COLO668 (cell line): ENCODE measurements at regions not wholly inside any gene's neighbourhood (a gene's known extent, or its start where the extent isn't known, plus 50 kb on each side); places are given as distances from the start of the nearest gene placed in this dataset.
"Not testable (repeated sequence)": the region's sequence is repeated elsewhere in the genome, so short reads cannot be mapped to it uniquely, and the experiment has no call there.

ENCODE experiments used
- DNase-seq: peaks from one replicate; lab custom pipeline; 2025; ENCODE audit not compliant: unreplicated experiment; lab: John Stamatoyannopoulos, UW

DNA sequence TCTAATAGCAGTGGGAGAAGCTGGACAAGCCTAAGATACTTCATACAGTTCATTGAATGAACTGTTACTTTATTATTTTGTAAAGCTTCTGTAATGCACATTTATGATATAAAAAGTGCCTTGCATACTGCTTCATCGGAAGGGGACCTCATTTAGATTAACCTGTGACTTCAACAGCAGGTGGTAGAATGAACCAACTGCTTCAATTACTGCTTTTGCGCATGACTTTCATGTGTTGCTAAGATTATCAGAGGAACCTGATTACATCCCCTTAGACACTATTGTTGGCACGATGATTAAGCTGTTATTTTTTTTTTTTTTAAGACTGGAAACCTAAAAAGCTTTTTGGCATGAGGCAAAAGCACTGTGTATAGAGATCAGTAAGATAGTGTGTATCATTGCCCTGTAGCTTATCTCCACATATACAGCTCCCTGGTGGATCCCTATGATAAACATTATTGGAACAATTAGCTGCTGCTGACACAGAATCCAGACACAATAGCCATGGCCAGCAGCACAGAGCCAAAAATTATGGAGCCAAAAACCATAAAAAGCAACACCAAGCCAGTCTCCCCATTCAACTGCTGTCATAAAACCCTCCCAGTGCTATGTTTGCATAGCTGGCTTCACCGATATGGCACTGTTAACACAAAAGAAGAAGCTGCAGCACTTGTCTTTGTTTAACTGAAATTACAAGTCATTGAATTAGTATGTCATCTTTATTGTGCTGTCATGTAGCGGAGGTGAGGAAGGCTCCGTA, 731.6 kb upstream of the MMS22L start:
- peak; percentile 53 for DNase-seq

- DNase-seq = no peak
Observed at GRCh38 chr6:98016565-98016964, 733.5 kb upstream of the MMS22L start.

- DNase-seq = no peak
Observed at GRCh38 chr6:98020222-98020621, 737.2 kb upstream of the MMS22L start.

DNA sequence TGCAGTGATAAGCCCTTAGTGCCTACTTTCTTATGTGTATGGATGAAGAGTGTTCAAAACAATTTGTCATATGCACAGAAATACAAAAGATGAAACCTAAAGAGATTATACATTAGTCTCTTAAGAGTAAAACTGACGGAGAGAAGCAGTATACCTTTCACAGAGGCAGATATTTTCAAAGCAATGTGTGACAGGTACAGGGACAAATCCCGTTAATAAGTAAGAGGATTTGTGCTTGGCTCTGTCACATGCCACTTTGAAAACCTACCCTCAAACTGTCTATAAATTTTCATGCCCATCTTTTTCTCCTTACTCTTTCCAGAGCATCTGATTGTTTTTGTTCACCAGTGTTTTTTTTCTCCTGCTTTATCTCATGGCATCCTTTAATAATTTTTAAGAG, 741.3 kb upstream of the MMS22L start:
- DNase-seq = no peak

GRCh38 chr6:98027898-98028297, 744.9 kb upstream of the MMS22L start:
- DNase-seq = no peak

GRCh38 chr6:98033617-98034016, 750.6 kb upstream of the MMS22L start:
- no peak for DNase-seq

GRCh38 chr6:98036344-98036923, 753.4 kb upstream of the MMS22L start:
- no peak for DNase-seq

DNA sequence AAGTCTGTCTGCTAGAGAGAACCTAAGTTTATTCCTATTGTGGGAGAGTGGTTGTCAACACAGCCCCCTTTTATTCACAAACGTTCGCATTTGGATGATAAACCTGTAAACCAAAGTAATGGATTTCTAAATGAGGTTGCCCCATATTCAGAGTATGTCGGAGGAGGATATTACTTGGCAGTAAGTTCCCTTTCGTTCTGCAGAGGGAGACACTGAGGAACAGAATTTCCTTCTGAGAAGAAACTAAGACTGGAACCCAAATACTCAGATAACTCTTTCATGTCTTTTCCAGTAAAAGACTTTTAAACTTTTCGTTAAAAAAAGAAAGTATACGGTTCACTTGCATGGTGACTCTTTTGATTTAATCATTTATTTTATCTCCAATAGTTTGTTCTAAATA, 754.6 kb upstream of the MMS22L start:
- DNase-seq = no peak

- no peak for DNase-seq
Observed at GRCh38 chr6:98039443-98039842, 756.4 kb upstream of the MMS22L start.

- DNase-seq = no peak
Observed at GRCh38 chr6:98039904-98040607, 757.0 kb upstream of the MMS22L start.

DNA sequence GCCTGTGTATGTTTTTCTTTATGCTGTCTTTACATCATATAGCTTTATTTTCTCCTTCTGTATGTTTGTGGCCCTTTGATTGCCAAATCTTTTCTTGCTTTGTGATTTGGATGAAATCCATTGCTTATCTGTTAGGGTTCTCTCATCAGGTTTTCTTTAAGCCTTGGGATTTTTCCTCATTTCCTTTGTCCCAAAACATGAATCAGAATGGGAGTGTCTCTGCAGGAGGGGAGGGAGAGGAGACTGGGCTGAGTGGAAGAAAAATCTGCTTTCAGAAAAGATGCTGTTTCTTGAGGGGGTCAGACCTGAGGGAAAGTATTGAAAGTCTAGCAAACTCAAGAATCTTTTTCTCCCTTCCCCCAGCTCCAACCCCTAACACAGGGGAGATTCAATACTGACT, 758.0 kb upstream of the MMS22L start:
- DNase-seq = no peak

DNA sequence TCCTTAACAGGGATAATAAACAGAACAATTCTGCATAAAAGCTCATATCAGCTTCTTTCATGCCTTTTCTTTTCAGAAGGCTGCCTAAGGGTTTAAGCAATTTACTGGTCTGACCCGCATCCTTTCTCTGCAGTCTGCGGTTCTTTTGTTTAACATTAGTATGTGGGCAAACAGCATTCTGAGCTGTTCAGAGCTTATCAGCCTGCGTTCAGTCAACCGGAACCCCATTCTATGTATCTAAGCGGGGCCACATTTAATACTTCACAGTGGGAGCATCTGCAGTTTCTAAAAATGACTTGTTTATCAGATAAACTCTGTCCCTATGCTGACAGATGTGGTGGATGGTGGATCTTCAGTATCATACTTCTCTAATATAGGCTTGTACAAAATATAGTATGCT, 758.9 kb upstream of the MMS22L start:
- peak; percentile 45 for DNase-seq

- DNase-seq = no peak
Observed at GRCh38 chr6:98044151-98044561, 761.1 kb upstream of the MMS22L start.

DNA sequence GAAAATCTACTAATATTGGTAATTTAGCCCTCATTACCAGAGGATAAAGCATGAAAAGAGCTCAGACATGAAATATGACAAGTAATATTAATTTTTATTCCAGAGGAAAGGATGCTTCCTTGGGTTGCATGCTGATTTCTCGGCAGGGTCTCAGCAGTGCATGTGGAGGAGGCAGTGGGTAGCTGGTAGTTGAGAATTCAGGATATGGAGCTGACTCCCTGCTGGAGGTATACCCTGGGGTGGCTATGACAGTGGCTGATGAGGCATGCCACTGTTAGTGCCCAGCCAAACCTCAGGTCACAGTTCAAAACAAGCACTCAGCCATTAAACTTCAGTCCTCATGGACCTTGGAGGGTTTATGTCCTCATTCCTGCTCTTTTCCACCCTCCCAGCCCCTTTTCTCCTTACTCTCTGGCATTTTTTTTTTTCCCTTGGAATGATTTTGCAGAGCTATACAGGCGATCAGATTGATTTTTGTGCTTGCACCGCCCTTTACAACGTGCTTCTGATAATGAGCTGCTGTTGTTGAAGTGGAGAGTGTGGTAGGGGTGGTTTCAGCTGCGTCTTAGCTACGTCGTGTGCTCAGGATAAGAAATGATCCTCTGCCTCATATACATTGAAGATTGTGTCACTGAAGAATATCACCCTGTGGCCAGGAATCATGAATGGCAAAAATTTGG, 761.9 kb upstream of the MMS22L start:
- no peak for DNase-seq

DNA sequence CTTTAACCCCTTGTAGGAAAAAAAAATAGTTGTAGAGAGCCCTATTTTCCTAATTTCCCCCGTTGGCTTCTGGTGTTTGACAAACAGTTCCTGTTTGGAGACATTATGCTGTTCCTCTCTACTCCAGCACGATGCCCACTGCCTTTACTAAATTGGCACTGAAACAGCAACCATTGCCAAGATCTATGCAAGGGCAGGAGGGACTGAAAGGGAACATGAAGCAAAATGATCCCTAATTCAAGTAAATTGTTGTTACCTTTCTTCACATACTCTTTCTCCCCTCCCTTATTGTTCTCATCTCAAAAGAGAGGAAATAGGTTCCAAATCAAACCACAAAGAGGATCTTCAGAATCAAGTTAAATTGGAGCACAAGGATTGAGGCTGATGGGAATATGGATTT, 764.1 kb upstream of the MMS22L start:
- DNase-seq = no peak

GRCh38 chr6:98047871-98048270, 764.9 kb upstream of the MMS22L start:
- DNase-seq = no peak

DNA sequence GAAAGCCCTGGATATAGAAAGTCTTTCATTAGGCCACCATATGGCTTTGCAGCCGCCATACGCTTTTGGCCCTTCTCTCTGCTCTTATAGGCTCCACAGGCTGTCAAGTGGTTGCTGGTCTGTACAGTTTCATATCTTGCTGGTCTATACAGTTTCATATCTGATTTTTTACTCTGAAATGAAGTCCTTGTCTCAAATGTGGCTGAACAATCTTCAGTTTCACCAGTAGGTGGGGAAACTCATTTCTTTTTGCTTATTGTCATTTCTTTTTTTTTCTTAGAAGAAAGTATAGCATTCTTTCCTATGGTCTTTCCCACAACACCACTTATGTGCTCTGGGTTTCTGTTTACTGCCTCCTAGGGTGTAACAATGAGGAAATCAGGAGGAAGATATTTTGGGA, 771.4 kb upstream of the MMS22L start:
- no peak for DNase-seq

DNA sequence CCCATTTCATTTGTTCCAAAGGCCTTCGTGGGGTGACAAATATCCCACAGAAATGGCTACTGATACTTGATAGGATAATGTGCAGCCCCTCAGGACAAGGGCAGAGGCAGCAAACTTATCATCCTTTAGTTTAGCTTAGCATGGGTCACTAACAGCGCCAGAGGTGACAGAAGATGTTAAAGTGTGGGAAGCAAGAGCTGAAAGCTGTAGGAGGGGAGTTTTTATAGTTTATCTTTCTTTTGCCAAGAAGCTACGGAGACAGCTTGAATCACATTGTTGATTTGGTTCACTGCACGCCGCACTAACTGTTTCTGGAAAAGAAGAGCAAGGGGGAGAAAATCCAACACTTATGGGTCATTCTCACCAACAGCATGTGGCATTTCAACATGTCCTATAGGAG, 773.9 kb upstream of the MMS22L start:
- no peak for DNase-seq

DNA sequence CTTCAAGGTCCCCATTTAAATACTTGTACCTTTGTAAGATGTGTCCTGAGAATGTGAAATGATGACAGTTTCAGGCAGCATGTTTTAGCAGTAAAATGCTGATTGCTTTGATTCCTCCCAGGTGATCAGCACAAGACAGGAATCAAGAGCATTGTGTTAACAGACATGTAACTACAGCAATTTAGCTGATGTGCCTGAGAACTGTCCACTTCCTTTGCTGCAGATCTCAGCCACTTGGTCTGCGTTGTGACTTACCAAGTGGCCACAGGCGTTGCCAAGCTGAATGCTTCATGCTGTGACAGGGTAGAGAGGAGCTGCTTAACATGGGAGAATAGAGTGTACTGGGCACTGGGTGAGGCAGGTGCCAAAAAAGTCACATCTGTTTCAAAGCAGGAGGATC, 767.0 kb upstream of the POU3F2 start:
- DNase-seq = no peak

DNA sequence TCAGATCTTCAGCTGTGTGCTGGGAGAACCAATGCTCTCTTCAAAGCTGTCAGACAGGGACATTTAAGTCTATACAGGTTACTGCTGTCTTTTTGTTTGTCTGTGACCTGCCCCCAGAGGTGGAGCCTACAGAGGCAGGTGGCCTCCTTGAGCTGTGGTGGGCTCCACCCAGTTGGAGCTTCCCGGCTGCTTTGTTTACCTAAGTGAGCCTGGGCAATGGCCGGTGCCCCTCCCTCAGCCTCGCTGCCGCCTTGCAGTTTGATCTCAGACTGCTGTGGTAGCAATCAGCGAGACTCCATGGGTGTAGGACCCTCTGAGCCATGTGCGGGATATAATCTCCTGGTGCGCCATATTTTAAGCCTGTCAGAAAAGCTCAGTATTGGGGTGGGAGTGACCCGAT, 745.8 kb upstream of the POU3F2 start:
- DNase-seq = not testable (repeated sequence)

DNA sequence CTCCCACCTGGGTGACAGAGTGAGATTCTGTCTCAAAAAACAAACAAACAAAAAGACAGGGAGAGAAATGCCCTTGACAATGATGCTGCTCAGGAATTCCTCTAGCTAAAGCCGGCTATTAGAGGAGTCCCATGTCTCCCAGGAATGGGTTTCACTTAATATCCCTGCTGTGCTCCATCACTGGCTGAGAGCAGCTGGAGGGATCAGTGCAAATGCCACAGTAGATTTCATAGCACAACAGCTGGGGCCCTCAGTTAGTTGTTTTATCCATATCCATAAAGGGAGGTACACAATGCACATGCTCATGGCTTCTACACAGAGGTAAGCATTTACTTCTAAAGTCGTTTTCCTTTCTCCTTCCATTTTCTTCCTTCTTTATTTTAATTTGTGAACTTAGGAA, 742.0 kb upstream of the POU3F2 start:
- DNase-seq = no peak

DNA sequence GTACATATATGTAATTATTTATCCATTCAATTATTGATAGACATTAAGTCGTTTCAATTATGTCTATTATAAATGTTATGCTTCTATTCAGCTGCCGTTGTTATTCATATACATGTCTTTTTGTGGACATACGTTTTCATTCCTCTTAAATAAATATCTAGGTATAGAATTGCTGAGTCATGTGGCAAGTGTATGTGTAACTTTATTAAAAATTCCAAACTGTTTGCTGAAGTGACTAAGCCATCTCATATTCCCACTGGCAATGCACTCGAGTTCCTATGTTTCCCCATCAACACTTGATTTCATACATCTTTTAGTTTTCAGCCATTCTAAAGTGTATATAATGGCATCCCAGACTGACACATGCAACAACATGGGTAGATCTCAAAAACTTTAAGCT, 739.7 kb upstream of the POU3F2 start:
- DNase-seq = no peak
